GM12873 (cell line): ENCODE measurements at regions not wholly inside any gene's neighbourhood (a gene's known extent, or its start where the extent isn't known, plus 50 kb on each side); places are given as distances from the start of the nearest gene placed in this dataset.

ENCODE experiments used
- TF ChIP-seq, protein P1 (sequence below): IDR thresholded peaks from 2 replicates; pipeline ENCODE4 v1.5.1; 2012; ENCODE audit warnings: low read depth, mild to moderate bottlenecking, moderate library complexity, low read length, control low read depth; ENCODE audit not compliant: insufficient read depth; ENCODE audit errors: missing control alignments

DNA sequence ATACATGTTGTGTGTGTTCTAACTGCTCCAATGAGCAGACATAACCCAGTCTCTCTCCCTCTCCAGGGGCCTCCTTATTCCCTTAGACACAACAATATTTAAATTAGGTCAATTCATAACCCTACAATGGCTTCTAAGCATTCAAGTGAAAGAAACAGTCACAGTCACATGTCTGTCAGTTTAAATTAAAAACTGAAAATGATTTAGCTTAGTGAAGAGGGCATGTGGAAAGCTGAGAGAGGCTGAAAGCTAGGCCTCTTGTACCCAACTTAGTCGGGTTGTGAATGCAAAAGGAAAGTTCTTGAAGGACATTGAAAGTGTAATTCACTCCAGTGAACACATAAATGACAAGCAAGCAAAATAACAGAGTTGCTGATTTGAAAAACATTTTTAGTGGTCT is 1519.6 kb downstream of the OTOL1 start:
- TF ChIP-seq, protein P1, sequence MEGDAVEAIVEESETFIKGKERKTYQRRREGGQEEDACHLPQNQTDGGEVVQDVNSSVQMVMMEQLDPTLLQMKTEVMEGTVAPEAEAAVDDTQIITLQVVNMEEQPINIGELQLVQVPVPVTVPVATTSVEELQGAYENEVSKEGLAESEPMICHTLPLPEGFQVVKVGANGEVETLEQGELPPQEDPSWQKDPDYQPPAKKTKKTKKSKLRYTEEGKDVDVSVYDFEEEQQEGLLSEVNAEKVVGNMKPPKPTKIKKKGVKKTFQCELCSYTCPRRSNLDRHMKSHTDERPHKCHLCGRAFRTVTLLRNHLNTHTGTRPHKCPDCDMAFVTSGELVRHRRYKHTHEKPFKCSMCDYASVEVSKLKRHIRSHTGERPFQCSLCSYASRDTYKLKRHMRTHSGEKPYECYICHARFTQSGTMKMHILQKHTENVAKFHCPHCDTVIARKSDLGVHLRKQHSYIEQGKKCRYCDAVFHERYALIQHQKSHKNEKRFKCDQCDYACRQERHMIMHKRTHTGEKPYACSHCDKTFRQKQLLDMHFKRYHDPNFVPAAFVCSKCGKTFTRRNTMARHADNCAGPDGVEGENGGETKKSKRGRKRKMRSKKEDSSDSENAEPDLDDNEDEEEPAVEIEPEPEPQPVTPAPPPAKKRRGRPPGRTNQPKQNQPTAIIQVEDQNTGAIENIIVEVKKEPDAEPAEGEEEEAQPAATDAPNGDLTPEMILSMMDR = no peak

DNA sequence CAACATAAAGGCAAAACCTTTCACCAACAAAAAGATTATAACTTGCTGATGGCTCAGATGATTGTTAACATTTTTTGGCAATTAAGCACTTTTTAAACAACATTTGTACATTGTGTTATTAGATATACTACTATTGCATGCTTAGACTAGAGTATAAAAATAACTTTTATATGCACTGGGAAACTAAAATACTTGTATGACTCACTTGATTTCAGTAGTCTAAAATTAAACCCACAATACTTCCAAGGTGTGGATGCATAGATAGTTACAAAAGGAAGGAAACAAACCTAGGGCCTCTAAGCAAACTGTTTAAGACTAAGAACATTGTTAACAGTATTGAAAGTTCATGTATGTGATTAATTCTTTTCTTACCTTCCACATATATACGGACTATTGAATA is 1521.5 kb downstream of the OTOL1 start:
- TF ChIP-seq, protein P1 = no peak

DNA sequence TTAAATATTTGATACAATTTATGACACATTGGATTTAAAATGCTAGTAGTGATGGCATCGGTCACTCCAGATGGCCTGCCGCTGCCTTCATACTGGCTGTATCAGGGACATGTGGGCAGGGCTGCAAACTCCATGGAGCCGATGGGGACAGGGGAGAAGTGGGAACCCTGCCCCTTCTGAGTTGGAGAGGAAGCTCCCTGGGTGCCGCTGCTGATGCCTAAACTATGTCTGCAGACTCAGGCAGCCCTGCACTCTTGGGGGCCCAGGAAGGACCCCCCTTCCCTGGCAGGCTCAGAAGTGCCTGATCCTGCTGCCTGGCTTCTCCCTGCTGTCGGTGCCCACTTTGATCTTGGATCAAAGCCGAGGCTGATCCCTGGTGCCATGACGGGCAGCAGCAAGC is 1522.1 kb downstream of the OTOL1 start:
- TF ChIP-seq, protein P1 = no peak

DNA sequence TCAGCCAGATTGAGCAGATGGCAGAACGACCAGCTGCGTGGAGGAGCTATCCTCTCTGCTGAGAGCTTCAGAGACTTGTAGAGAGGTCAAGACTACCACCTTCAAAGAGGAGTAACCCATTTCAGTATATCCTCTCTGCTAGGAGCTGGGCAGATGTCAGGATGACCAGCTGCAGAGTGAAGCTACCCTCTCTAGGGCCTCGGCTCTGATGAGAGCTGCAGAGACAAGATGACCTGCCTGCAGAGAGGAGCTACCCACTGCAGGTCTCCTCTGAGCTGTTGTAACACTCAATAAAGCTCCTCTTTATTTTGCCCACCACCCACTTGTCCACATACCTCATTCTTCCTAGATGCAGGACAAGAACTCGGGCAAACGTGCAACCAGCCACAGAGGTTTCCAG is 1522.7 kb downstream of the OTOL1 start:
- TF ChIP-seq, protein P1 = no peak

DNA sequence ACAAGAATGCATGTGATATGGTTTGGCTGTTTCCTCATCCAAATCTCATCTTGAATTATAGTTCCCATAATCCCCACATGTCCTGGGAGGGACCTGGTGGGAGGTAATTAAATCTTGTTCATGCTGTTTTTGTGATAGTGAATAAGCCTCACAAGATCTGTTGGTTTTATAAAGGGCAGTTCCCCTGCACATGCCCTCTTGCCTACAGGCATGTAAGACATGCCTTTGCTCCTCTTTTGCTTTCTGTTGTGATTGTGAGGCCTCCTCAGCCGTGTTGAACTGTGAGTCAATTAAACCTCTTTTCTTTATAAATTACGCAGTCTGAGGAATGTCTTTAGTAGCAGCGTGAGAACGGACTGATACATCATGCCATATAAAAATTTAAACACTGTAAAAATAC is 1537.0 kb downstream of the OTOL1 start:
- TF ChIP-seq, protein P1 = no peak

DNA sequence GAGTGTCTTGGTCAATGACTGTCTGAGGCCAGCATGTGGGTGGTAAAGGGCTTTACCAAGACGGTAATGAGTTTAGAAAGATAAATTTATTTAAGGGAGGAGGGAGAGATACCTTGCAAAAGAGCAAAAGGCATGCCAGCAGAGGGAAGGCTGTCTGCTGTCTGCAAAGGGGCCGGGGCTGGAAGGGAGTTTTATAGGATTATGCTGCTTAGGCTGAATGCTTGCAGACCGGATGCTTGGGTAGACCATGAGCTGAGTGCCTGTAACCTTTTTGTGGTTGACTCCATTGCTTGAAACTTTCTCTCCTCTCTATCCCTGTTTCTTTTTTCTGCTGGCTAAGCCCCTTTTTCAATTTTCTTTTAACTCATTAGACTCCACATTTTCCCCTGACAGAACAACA is 1543.0 kb downstream of the OTOL1 start:
- TF ChIP-seq, protein P1 = no peak

DNA sequence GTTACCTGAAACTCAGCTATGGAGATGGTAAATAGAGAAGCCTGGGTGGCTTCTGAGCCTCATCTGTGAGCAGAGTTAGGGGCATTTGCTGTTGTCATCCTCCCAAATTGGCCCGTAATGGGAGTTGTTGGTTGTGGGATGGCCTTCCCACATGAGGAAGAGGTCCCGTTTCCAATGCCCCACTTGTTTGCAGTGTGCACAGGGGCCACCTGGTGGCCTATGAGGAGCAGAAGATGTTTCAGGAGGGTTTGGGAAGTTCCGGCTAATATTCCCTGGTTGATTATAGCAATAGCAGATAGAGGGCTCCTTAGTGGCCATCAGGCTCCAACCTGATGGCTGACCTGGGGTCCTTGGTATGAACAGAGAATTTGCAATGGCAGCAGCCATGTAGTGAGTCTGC is 1546.5 kb downstream of the OTOL1 start:
- TF ChIP-seq, protein P1 = no peak
